K562 (cell line): ENCODE measurements at regions not wholly inside any gene's neighbourhood (a gene's known extent, or its start where the extent isn't known, plus 50 kb on each side); places are given as distances from the start of the nearest gene placed in this dataset.

Source experiments
- ATAC-seq: fragments of 200-7000 bp; cut with Tn5 transposase; 3 replicates; pipeline ENCODE4 v1.9.1; 2020; ENCODE audit warnings: moderate library complexity
- BruUV-seq: library from RNA; stranded (reverse); fragments of 400-500 nt; replicated peaks from 2 replicates; lab custom pipeline; 2021; lab: Mats Ljungman, UMichigan
- CTCF ChIA-PET: fragments of 300-600 bp; formaldehyde crosslinking; extraction: SDS; loops from one replicate; lab custom pipeline; 2021; ENCODE audit warnings: low intra/inter-chr PET ratio; lab: Yijun Ruan, JAX
- POLR2A ChIA-PET: fragments of 300-600, 350-650 bp; sonication (Branson Sonifier 250); formaldehyde crosslinking; extraction: SDS; loops from one replicate; lab custom pipeline; 2021; ENCODE audit warnings: antibody characterized with exemption, inconsistent platforms; lab: Yijun Ruan, JAX
- DNase-seq, 4 experiments: peaks; one replicate each; pipeline versions ENCODE4 v3.0.0 to v3.0.0-alpha.2; 2011 to 2018; ENCODE audit warnings: low spot score in 3 of 4, mixed read lengths in 3 of 4; ENCODE audit errors: extremely low read depth in 1 of 4
- FAIRE-seq: peaks from 2 replicates; lab custom pipeline; 2011; peaks lifted over from hg19 to GRCh38; lab: Jason Lieb, UNC
- H2AFZ ChIP-seq: 2 replicates; pipeline ENCODE4 v1.6.0; 2011; ENCODE audit warnings: low read depth, low read length, control low read depth, inconsistent platforms
- H3K27ac ChIP-seq: fragments of 200-600 bp; 3 replicates; pipeline ENCODE4 v1.8.0; 2011; ENCODE audit warnings: low read depth, mild to moderate bottlenecking, control low read depth, inconsistent platforms, low read length, moderate library complexity, mixed read lengths; ENCODE audit errors: extremely low read depth
- H3K27me3 ChIP-seq, 2 experiments: fragments of 300-600 bp in 1 of 2; 2 replicates in 1 of 2; 3 replicates in 1 of 2; pipeline versions ENCODE4 v1.6.0 to v1.8.0; 2011; ENCODE audit warnings: inconsistent platforms in 2 of 2, low read length in 2 of 2, mild to moderate bottlenecking in 1 of 2, mixed read lengths in 1 of 2, moderate library complexity in 1 of 2; ENCODE audit not compliant: control insufficient read depth in 2 of 2, insufficient read depth in 2 of 2
- H3K36me3 ChIP-seq: fragments of 300-600 bp; 3 replicates; pipeline ENCODE4 v1.8.0; 2011; ENCODE audit warnings: mild to moderate bottlenecking, low read length, inconsistent platforms; ENCODE audit not compliant: control insufficient read depth, insufficient read depth
- H3K4me1 ChIP-seq, 2 experiments: fragments of 200-600 bp in 1 of 2; replicated peaks in 1 of 2; 2 replicates in 1 of 2; 3 replicates in 1 of 2; pipeline versions ENCODE4 v1.5.1 to v1.8.0; 2011; ENCODE audit warnings: inconsistent platforms in 2 of 2, low read length in 2 of 2, mild to moderate bottlenecking in 1 of 2, mixed read lengths in 1 of 2, moderate library complexity in 1 of 2; ENCODE audit not compliant: control insufficient read depth in 2 of 2, insufficient read depth in 2 of 2
- H3K4me2 ChIP-seq: 2 replicates; pipeline ENCODE4 v1.6.1; 2011; ENCODE audit warnings: low read length, control low read depth, inconsistent platforms, mixed read lengths; ENCODE audit not compliant: insufficient read depth
- H3K4me3 ChIP-seq: fragments of 200-600 bp; sonication (generic), shearing (Covaris generic); 2 replicates; pipeline ENCODE4 v1.5.1; 2016; ENCODE audit warnings: control low read depth, inconsistent platforms
- H3K79me2 ChIP-seq: fragments of 200-600 bp; 3 replicates; pipeline ENCODE4 v1.8.0; 2011; ENCODE audit warnings: low read length, inconsistent platforms; ENCODE audit not compliant: control insufficient read depth, insufficient read depth
- H3K9ac ChIP-seq, 2 experiments: 2 replicates each; pipeline versions ENCODE4 v1.6.0 to v1.6.1; 2011; ENCODE audit warnings: low read depth in 2 of 2, low read length in 2 of 2, control low read depth in 1 of 2, inconsistent platforms in 1 of 2, mild to moderate bottlenecking in 1 of 2, mixed read lengths in 1 of 2; ENCODE audit not compliant: insufficient read depth in 1 of 2
- H3K9me1 ChIP-seq: one replicate; pipeline ENCODE4 v1.6.0; 2011; ENCODE audit warnings: inconsistent platforms, mild to moderate bottlenecking, low read length, moderate library complexity; ENCODE audit not compliant: control insufficient read depth, insufficient read depth
- H3K9me3 ChIP-seq: replicated peaks from 2 replicates; pipeline ENCODE4 v1.5.1; 2011; ENCODE audit warnings: low read depth, low read length, inconsistent platforms; ENCODE audit not compliant: control insufficient read depth, insufficient read depth
- H4K20me1 ChIP-seq: replicated peaks from 2 replicates; pipeline ENCODE4 v1.6.1; 2011; ENCODE audit warnings: low read length, inconsistent platforms, mixed read lengths; ENCODE audit not compliant: control insufficient read depth, insufficient read depth
- ADNP ChIP-seq: fragments of 200-800 bp; sonication (Bioruptor generic); IDR thresholded peaks from 2 replicates; pipeline ENCODE4 v1.6.1; 2016; ENCODE audit warnings: missing genetic modification characterization, missing compliant biosample characterization
- BMI1 ChIP-seq: fragments of 150-350 bp; IDR thresholded peaks from 2 replicates; pipeline ENCODE4 v1.6.1; 2014; ENCODE audit warnings: low read length
- ELF2 ChIP-seq: fragments of 250-450 bp; sonication (Bioruptor Pico); IDR thresholded peaks from 2 replicates; pipeline ENCODE4 v1.5.0; 2021; ENCODE audit warnings: mild to moderate bottlenecking
- LEF1 ChIP-seq: fragments of 450-650 bp; IDR thresholded peaks from 2 replicates; pipeline ENCODE4 v1.6.1; 2016; ENCODE audit warnings: mild to moderate bottlenecking
- NRF1 ChIP-seq, 2 experiments: fragments of 450-650 bp; IDR thresholded peaks in 1 of 2; conservative IDR thresholded peaks in 1 of 2; 2 replicates each; pipeline ENCODE4 v1.6.1; 2014; ENCODE audit warnings: mild to moderate bottlenecking in 2 of 2
- PCBP2 ChIP-seq: fragments of 200-400 bp; formaldehyde crosslinking; IDR thresholded peaks from 2 replicates; pipeline ENCODE4 v1.6.1; 2018; ENCODE audit warnings: low read length, low read depth, mild to moderate bottlenecking, moderate library complexity; ENCODE audit not compliant: poor library complexity, severe bottlenecking
- POLR2H ChIP-seq: IDR thresholded peaks from 2 replicates; pipeline ENCODE4 v1.6.1; 2016; ENCODE audit warnings: missing genetic modification characterization, low read depth, mild to moderate bottlenecking, control low read depth, missing compliant biosample characterization, moderate library complexity
- SMARCE1 ChIP-seq: fragments of 450-650 bp; IDR thresholded peaks from 2 replicates; pipeline ENCODE4 v1.7.1; 2016; ENCODE audit warnings: mild to moderate bottlenecking
- TOE1 ChIP-seq, 2 experiments: fragments of 450-650 bp in 1 of 2; sonication (generic) in 1 of 2; formaldehyde crosslinking in 1 of 2; IDR thresholded peaks; 2 replicates each; pipeline versions ENCODE4 v1.7.1 to v1.8.0; 2016 to 2022; ENCODE audit warnings: borderline replicate concordance in 2 of 2, mild to moderate bottlenecking in 2 of 2, antibody characterized with exemption in 1 of 2, inconsistent platforms in 1 of 2, low read depth in 1 of 2, missing genetic modification reagents in 1 of 2, moderate library complexity in 1 of 2
- ZNF780A ChIP-seq: fragments of 250-450 bp; sonication (Bioruptor Pico); IDR thresholded peaks from 2 replicates; pipeline ENCODE4 v1.5.0; 2021; ENCODE audit warnings: mild to moderate bottlenecking
- WGBS: fragments of 100-300 bp; shearing (Covaris generic); methylation state at CpG from one replicate; pipeline ENCODE4 v1.1.6; 2016; ENCODE audit warnings: low coverage, mixed read lengths; ENCODE audit not compliant: insufficient coverage; ENCODE audit errors: missing lambda C conversion rate; 5-methylcytosine and 5-hydroxymethylcytosine counted together
- in situ Hi-C: fragments of 300-500 bp; cut with MboI; formaldehyde crosslinking; loops from 4 replicates; pipeline ENCODE4 v1.15.0; 2018; ENCODE audit warnings: inconsistent platforms, mixed read lengths
- intact Hi-C: fragments of 100-400 bp; cut with micrococcal nuclease; formaldehyde crosslinking; loops from 2 replicates; pipeline ENCODE4 v1.14.2; 2022
- TF ChIP-seq, protein P1 (sequence below): fragments of 250-450 bp; sonication (Bioruptor Pico); IDR thresholded peaks from 2 replicates; pipeline ENCODE4 v1.8.0; 2021; ENCODE audit warnings: moderate library complexity, mild to moderate bottlenecking, inconsistent platforms
- TF ChIP-seq, protein P2 (sequence below): fragments of 250-450 bp; sonication (Bioruptor Pico); IDR thresholded peaks from 2 replicates; pipeline ENCODE4 v1.8.0; 2021; ENCODE audit warnings: mild to moderate bottlenecking, moderate library complexity

DNA sequence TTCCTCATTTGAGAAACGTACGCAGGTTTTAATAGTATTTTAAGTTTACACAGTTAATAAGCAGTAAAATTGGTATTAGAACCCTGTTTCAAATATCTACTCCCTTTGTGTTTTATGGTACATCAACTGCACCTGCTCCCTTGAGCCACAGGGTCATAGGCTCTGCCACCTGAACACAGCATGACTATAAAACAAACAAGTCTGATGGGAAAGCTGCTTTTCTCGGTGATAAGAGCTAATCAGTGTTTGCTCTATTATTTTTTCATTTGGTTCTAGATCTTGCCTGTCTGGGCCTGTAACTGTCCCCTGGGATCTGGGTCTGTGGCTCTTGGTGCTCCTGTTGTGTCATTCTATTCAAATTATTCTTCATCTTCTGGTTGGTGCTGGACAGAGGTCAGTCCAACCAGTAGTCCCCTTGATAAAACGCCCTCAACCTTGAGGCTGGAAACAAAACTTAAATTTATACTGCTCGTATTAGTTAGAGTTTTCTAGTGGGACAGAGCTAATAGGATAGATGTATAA is 314.8 kb upstream of the LRP1B start (continued):
- TF ChIP-seq, protein P1, sequence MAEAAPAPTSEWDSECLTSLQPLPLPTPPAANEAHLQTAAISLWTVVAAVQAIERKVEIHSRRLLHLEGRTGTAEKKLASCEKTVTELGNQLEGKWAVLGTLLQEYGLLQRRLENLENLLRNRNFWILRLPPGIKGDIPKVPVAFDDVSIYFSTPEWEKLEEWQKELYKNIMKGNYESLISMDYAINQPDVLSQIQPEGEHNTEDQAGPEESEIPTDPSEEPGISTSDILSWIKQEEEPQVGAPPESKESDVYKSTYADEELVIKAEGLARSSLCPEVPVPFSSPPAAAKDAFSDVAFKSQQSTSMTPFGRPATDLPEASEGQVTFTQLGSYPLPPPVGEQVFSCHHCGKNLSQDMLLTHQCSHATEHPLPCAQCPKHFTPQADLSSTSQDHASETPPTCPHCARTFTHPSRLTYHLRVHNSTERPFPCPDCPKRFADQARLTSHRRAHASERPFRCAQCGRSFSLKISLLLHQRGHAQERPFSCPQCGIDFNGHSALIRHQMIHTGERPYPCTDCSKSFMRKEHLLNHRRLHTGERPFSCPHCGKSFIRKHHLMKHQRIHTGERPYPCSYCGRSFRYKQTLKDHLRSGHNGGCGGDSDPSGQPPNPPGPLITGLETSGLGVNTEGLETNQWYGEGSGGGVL: no peak
- TF ChIP-seq PCBP2 (no peak), ZNF780A (CRISPR knock-in tag) (no peak), POLR2H (tag) (no peak), NRF1 (conservative IDR thresholded peaks at IDR 0.05 in 1 of 2, IDR thresholded peaks at IDR 0.05 in 1 of 2) (no peak), SMARCE1 (no peak), ADNP (no peak)
- TF ChIP-seq, protein P2, sequence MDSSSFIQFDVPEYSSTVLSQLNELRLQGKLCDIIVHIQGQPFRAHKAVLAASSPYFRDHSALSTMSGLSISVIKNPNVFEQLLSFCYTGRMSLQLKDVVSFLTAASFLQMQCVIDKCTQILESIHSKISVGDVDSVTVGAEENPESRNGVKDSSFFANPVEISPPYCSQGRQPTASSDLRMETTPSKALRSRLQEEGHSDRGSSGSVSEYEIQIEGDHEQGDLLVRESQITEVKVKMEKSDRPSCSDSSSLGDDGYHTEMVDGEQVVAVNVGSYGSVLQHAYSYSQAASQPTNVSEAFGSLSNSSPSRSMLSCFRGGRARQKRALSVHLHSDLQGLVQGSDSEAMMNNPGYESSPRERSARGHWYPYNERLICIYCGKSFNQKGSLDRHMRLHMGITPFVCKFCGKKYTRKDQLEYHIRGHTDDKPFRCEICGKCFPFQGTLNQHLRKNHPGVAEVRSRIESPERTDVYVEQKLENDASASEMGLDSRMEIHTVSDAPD (CRISPR knock-in tag): no peak
- TF ChIP-seq, all 486 proteins: peak for 0

DNA sequence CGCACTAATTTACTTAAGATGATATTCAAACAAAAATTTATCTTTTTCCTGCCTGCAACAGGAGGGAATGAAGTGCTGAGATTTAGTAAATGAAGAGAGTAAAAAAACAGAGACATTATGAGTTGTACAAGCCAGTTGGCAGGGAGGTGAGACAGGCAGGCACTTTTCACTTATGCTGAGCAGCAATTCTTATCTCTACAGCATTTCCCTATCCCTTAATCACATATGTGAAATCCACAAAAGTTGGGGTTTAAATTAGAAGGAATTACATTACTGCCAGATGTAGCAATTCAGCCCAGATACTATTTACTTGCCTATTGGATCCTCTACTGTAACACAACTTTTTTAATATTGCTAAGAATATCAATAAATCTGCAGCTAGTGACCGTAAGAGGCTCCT is 314.2 kb upstream of the LRP1B start:
- ATAC-seq: no peak
- H3K27me3 ChIP-seq: no peaks in the 10 kb centered on the region
- whole genome bisulfite sequencing: 5% methylated on average over 2 of the region's 2 CpGs
- no peaks in the 10 kb centered on the region for H4K20me1 ChIP-seq
- no peak overlapping the region for H2AFZ ChIP-seq
- H3K36me3 ChIP-seq: no peaks in the 10 kb centered on the region
- H3K4me2 ChIP-seq: no peak overlapping the region
- FAIRE-seq: no peak
- intact Hi-C loops: no loop called here
- no peak overlapping the region for H3K9ac ChIP-seq
- no peak for DNase-seq
- no peak overlapping the region for H3K4me3 ChIP-seq
- no TSS peak for BruUV-seq
- H3K9me1 ChIP-seq: no peaks in the 10 kb centered on the region
- in situ Hi-C loops: no loop called here
- H3K9me3 ChIP-seq: no peaks in the 10 kb centered on the region; the same call in 1 of the 2 replicates
- no peaks in the 10 kb centered on the region for H3K79me2 ChIP-seq
- CTCF ChIA-PET: no interaction called here
- H3K27ac ChIP-seq: no peak overlapping the region
- TF ChIP-seq BMI1 (no peak), LEF1 (no peak), TOE1 (IDR thresholded peaks at IDR 0.05; ENCODE audit: borderline replicate concordance) (no peak), TOE1 (CRISPR knock-in tag; IDR thresholded peaks at IDR 0.05; ENCODE audit: borderline replicate concordance, low read depth) (no peak), ELF2 (CRISPR knock-in tag) (no peak)
- TF ChIP-seq, all 486 proteins: peak for 0
- H3K4me1 ChIP-seq: no peaks in the 10 kb centered on the region
- POLR2A ChIA-PET: no interaction called here
